GM12891 (cell line): ENCODE measurements at regions not wholly inside any gene's neighbourhood (a gene's known extent, or its start where the extent isn't known, plus 50 kb on each side); places are given as distances from the start of the nearest gene placed in this dataset.

Source experiments
- POLR2A ChIP-seq: IDR thresholded peaks from 2 replicates; pipeline ENCODE4 v1.6.1; 2011; ENCODE audit warnings: low read depth, low read length, control low read depth
- POLR2AphosphoS5 ChIP-seq: IDR thresholded peaks from 2 replicates; pipeline ENCODE4 v1.6.1; 2011; ENCODE audit warnings: low read depth, low read length, control low read depth
- TAF1 ChIP-seq: IDR thresholded peaks from 2 replicates; pipeline ENCODE4 v1.6.1; 2011; ENCODE audit warnings: low read depth, low read length, control low read depth

GRCh38 chr5:175388531-175388930, 55.5 kb downstream of the DRD1 start:
- TF ChIP-seq POLR2A, result no peak
- TF ChIP-seq POLR2AphosphoS5, result no peak
- TF ChIP-seq TAF1, result no peak
